ENCODE measurements at regions not wholly inside any gene's neighbourhood (a gene's known extent, or its start where the extent isn't known, plus 50 kb on each side); places are given as distances from the start of the nearest gene placed in this dataset.

- TF ChIP-seq CHD7 (IDR thresholded peaks at IDR 0.05; ENCODE audit: insufficient replicate concordance, low read length) (no peak), SUZ12 (IDR thresholded peaks at IDR 0.05; ENCODE audit: low read length) (no peak), RAD21 (IDR thresholded peaks at IDR 0.05 in 1 of 2, conservative IDR thresholded peaks at IDR 0.05 in 1 of 2; ENCODE audit: low read depth in 2 of 2, low read length in 2 of 2) (no peak), ATF3 (IDR thresholded peaks at IDR 0.05; ENCODE audit: insufficient read depth, low read depth, low read length) (no peak), RXRA (IDR thresholded peaks at IDR 0.05; ENCODE audit: insufficient read depth, low read depth, low read length) (no peak), KDM5A (IDR thresholded peaks at IDR 0.05; ENCODE audit: low read length) (no peak), EZH2 (IDR thresholded peaks at IDR 0.05; ENCODE audit: low read depth, low read length, severe bottlenecking) (no peak), CEBPB (IDR thresholded peaks at IDR 0.05; ENCODE audit: low read depth, low read length) (no peak), EGR1 (IDR thresholded peaks at IDR 0.05; ENCODE audit: borderline replicate concordance, low read depth, low read length) (no peak), GTF2F1 (IDR thresholded peaks at IDR 0.05; ENCODE audit: borderline replicate concordance, low read depth, low read length) (no peak), BACH1 (IDR thresholded peaks at IDR 0.05; ENCODE audit: low read length) (no peak), CREB1 (IDR thresholded peaks at IDR 0.05) (no peak)
Observed at GRCh38 chr1:99469550-99469971, 176.4 kb upstream of the PALMD start (continued).
